Esophagus squamous epithelium (tissue), 4 donors: ENCODE measurements at regions not wholly inside any gene's neighbourhood (a gene's known extent, or its start where the extent isn't known, plus 50 kb on each side); places are given as distances from the start of the nearest gene placed in this dataset.

Source experiments
- CTCF ChIP-seq, 6 experiments: fragments of 450-650 bp in 4 of 6; fragments of 200-600 bp in 2 of 6; sonication (generic) in 2 of 6; IDR thresholded peaks; one replicate each; pipeline ENCODE4 v1.5.1; 2016 to 2019; ENCODE audit warnings: antibody characterized with exemption in 6 of 6, mild to moderate bottlenecking in 4 of 6, moderate library complexity in 4 of 6
- POLR2A ChIP-seq, 4 donors: fragments of 450-650 bp; IDR thresholded peaks; one replicate each; pipeline ENCODE4 v1.6.1; 2017; ENCODE audit warnings: antibody characterized with exemption in 4 of 4, mild to moderate bottlenecking in 4 of 4, moderate library complexity in 3 of 4

- no peak for TF ChIP-seq POLR2A (IDR thresholded peaks at IDR 0.05)
- no peak for TF ChIP-seq CTCF (IDR thresholded peaks at IDR 0.05)
Observed at GRCh38 chr12:43167691-43168090, 384.3 kb downstream of the ADAMTS20 start.
